OCI-LY1 (cell line): ENCODE measurements at regions not wholly inside any gene's neighbourhood (a gene's known extent, or its start where the extent isn't known, plus 50 kb on each side); places are given as distances from the start of the nearest gene placed in this dataset.

ENCODE experiments used
- CTCF ChIP-seq: fragments of 200-600 bp; sonication (generic), shearing (Covaris generic); IDR thresholded peaks from 2 replicates; pipeline ENCODE4 v1.5.1; 2017; ENCODE audit warnings: mild to moderate bottlenecking, antibody characterized with exemption, low read length, moderate library complexity, mixed read lengths
- EZH2 ChIP-seq: fragments of 200-600 bp; sonication (generic), shearing (Covaris generic); IDR thresholded peaks from 2 replicates; pipeline ENCODE4 v1.8.0; 2017; ENCODE audit warnings: borderline replicate concordance, mixed run types, mild to moderate bottlenecking, antibody characterized with exemption, low read length, moderate library complexity, mixed read lengths

- TF ChIP-seq CTCF (no peak), EZH2 (no peak)
These were observed 69.8 kb downstream of the MRM1 start for GRCh38 chr17:36671144-36671543.
